Fibroblast of the aortic adventitia (primary cell): ENCODE measurements at regions not wholly inside any gene's neighbourhood (a gene's known extent, or its start where the extent isn't known, plus 50 kb on each side); places are given as distances from the start of the nearest gene placed in this dataset.

Source experiments
- DNase-seq: peaks from one replicate; pipeline ENCODE4 v3.0.0-alpha.2; 2010; ENCODE audit warnings: low read depth
- H3K4me3 ChIP-seq: 2 replicates; pipeline ENCODE4 v1.5.1; 2011; ENCODE audit warnings: low read depth, mild to moderate bottlenecking, control low read depth, low read length, moderate library complexity
- CTCF ChIP-seq: IDR thresholded peaks from 2 replicates; pipeline ENCODE4 v1.5.1; 2011; ENCODE audit warnings: mild to moderate bottlenecking, low read length, control low read depth, inconsistent platforms; ENCODE audit not compliant: insufficient read depth

GRCh38 chr15:95715906-95716656, 614.4 kb upstream of the NR2F2 start:
- no peak for TF ChIP-seq CTCF
- H3K4me3 ChIP-seq = no peak overlapping the region
- no peak for DNase-seq

- no peak overlapping the region for H3K4me3 ChIP-seq
- DNase-seq = no peak
- no peak for TF ChIP-seq CTCF
Observed at GRCh38 chr15:95716708-95717107, 613.8 kb upstream of the NR2F2 start.

GRCh38 chr15:95718441-95718840, 612.1 kb upstream of the NR2F2 start:
- H3K4me3 ChIP-seq = no peak overlapping the region
- TF ChIP-seq CTCF = no peak

GRCh38 chr15:95724908-95725633, 605.4 kb upstream of the NR2F2 start:
- no peak overlapping the region for H3K4me3 ChIP-seq
- TF ChIP-seq CTCF = no peak
- no peak for DNase-seq

More at GRCh38 chr15:95718441-95718840, 612.1 kb upstream of the NR2F2 start:
- DNase-seq = peak; percentile 84

- H3K4me3 ChIP-seq = no peak overlapping the region
- no peak for DNase-seq
- TF ChIP-seq CTCF = no peak
Observed at GRCh38 chr15:95726891-95727290, 603.6 kb upstream of the NR2F2 start.

GRCh38 chr15:95733931-95734330, 596.6 kb upstream of the NR2F2 start:
- no peak overlapping the region for H3K4me3 ChIP-seq
- no peak for TF ChIP-seq CTCF
- DNase-seq = no peak
